Common myeloid progenitor, CD34-positive (primary cell): ENCODE measurements at regions not wholly inside any gene's neighbourhood (a gene's known extent, or its start where the extent isn't known, plus 50 kb on each side); places are given as distances from the start of the nearest gene placed in this dataset.

Source experiments
- CTCF ChIA-PET: fragments of 350-600 bp; sonication (Branson Sonifier 250); formaldehyde crosslinking; loops from one replicate; lab custom pipeline; 2021; ENCODE audit warnings: antibody characterized with exemption; lab: Charles Lee
- POLR2A ChIA-PET: fragments of 350-600 bp; sonication (Branson Sonifier 250); formaldehyde crosslinking; loops from one replicate; lab custom pipeline; 2021; ENCODE audit warnings: antibody characterized with exemption; lab: Charles Lee
- DNase-seq, 3 donors: peaks; one replicate each; pipeline versions ENCODE4 v3.0.0 to v3.0.0-alpha.2; 2013
- H3K27ac ChIP-seq, 2 experiments: 1 replicate in 1 of 2; 2 replicates in 1 of 2; pipeline ENCODE4 v1.7.0; 2013; ENCODE audit warnings: inconsistent platforms in 2 of 2, low read length in 2 of 2, mild to moderate bottlenecking in 2 of 2, low read depth in 1 of 2, moderate library complexity in 1 of 2; ENCODE audit not compliant: severe bottlenecking in 2 of 2, insufficient read depth in 1 of 2, poor library complexity in 1 of 2
- H3K27me3 ChIP-seq, 5 experiments: replicated peaks in 2 of 5; 1 replicate in 3 of 5; 2 replicates in 2 of 5; pipeline versions ENCODE4 v1.6.1 to v1.7.0; 2013; ENCODE audit warnings: low read length in 4 of 5, mild to moderate bottlenecking in 2 of 5, moderate library complexity in 2 of 5, inconsistent platforms in 1 of 5; ENCODE audit not compliant: insufficient read depth in 5 of 5, control insufficient read depth in 4 of 5
- H3K36me3 ChIP-seq, 4 experiments: 1 replicate in 2 of 4; 2 replicates in 2 of 4; pipeline versions ENCODE4 v1.6.1 to v1.7.0; 2013; ENCODE audit warnings: low read length in 3 of 4, control low read depth in 1 of 4, mild to moderate bottlenecking in 1 of 4; ENCODE audit not compliant: control insufficient read depth in 4 of 4, insufficient read depth in 4 of 4
- H3K4me1 ChIP-seq, 4 experiments: 1 replicate in 3 of 4; 2 replicates in 1 of 4; pipeline versions ENCODE4 v1.6.1 to v1.7.1; 2013; ENCODE audit warnings: low read length in 3 of 4, mild to moderate bottlenecking in 3 of 4, control low read depth in 1 of 4, inconsistent platforms in 1 of 4, moderate library complexity in 1 of 4; ENCODE audit not compliant: control insufficient read depth in 4 of 4, insufficient read depth in 4 of 4; ENCODE audit errors: control extremely low read depth in 1 of 4
- H3K4me3 ChIP-seq, 7 experiments: 1 replicate in 4 of 7; 2 replicates in 3 of 7; pipeline versions ENCODE4 v1.5.1 to v1.7.0; 2013; ENCODE audit warnings: mild to moderate bottlenecking in 7 of 7, low read length in 6 of 7, moderate library complexity in 6 of 7, inconsistent platforms in 2 of 7, low read depth in 2 of 7, control low read depth in 1 of 7; ENCODE audit not compliant: insufficient read depth in 4 of 7, control insufficient read depth in 1 of 7; ENCODE audit errors: extremely low read depth in 1 of 7
- H3K9me3 ChIP-seq, 5 experiments: 1 replicate in 4 of 5; 2 replicates in 1 of 5; pipeline versions ENCODE4 v1.6.1 to v1.7.1; 2013; ENCODE audit warnings: low read length in 4 of 5, mild to moderate bottlenecking in 2 of 5, inconsistent platforms in 1 of 5, low read depth in 1 of 5, moderate library complexity in 1 of 5; ENCODE audit not compliant: control insufficient read depth in 4 of 5, insufficient read depth in 2 of 5; ENCODE audit errors: control extremely low read depth in 1 of 5
- WGBS: methylation state at CpG from one replicate; pipeline ENCODE4 v1.1.5; 2013; ENCODE audit not compliant: insufficient coverage; 5-methylcytosine and 5-hydroxymethylcytosine counted together

DNA sequence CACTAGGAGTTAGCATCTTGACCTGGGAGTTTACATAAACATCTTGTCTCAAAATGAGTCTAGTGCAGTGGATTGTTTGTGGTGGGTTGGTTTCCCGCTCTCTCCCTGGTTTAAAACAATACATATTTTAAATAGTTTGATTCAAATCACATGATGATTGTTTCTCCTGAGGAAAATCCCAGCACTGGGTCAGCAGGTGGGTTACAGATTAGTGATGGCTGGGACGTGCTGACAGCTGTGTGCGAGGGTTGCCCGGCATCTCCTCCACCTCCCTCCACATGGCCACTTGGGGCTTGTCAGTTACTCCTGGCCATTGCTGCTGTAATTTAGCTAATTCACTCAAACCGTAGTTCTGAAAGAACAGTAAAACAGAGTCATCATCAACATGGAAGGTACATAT lies 306.4 kb upstream of the CITED2 start:
- H3K27ac ChIP-seq: no peak overlapping the region
- no peaks in the 10 kb centered on the region for H3K36me3 ChIP-seq
- DNase-seq: no peak
- H3K9me3 ChIP-seq: no peaks in the 10 kb centered on the region
- CTCF ChIA-PET: no interaction called here
- WGBS: 100% methylated on average over 1 of the region's 5 CpGs
- H3K27me3 ChIP-seq: no peaks in the 10 kb centered on the region
- no peak overlapping the region for H3K4me3 ChIP-seq
- POLR2A ChIA-PET: no interaction called here
- no peaks in the 10 kb centered on the region for H3K4me1 ChIP-seq

DNA sequence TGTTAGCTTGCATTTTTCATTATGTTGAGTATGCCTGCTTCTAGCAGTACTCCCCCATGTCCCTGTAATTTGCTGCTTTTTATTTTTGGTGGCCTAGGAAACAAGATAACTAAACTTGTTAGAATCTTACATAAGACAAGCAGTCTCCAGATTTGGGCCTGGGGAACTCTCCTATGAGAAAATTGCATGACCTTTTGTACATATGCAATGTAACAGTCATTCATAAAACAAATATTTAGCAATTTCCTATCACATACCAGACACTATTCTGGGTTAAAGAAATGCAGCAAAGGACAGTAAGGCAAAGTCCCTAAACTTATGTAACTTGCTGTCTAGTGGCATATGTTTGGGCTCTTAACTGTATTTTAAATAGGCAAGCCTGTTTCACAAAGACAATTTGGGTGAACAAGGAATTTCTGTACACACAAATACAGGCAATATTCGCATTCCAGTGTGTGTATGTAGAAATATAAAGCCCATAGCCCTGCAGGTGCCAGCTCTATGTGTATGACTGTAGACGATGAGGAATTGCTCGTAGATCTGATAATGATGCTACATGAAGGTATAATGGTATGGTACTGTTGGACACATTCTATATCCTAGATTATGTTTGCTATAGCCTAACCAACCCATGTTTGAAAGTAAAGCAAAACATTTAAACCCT lies 305.2 kb upstream of the CITED2 start:
- Histone ChIP-seq H3K4me1 (no peaks in the 10 kb centered on the region), H3K27me3 (no peaks in the 10 kb centered on the region), H3K9me3 (no peaks in the 10 kb centered on the region), H3K4me3 (no peak overlapping the region), H3K27ac (no peak overlapping the region), H3K36me3 (no peaks in the 10 kb centered on the region)
- no CpG with 5 or more reads among the region's 3 CpGs for WGBS
- no peak for DNase-seq
- CTCF ChIA-PET: no interaction called here
- POLR2A ChIA-PET: interaction anchor here (1.8 kb wide), 1 partner anchor 14 kb away, joined by 4 read pairs; no protein-coding TSS in a partner anchor

DNA sequence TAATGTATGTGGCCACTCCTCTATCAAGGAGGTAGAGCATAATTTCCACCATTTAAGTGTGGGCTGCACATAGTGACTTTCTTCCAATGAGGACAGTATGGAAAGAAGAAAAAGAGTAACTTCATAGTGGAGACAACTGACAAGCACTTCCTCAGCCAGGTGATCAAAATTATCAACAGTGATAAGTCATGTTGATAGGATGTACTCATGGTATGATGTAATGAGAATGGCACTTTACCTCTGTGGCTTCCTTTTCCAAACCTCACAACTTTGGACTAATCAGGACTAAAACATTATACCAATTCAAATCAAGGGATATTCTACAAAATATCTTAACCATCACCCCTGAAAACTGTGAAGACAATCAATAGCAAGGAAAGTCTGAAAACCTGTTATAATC lies 302.3 kb upstream of the CITED2 start:
- no peaks in the 10 kb centered on the region for H3K36me3 ChIP-seq
- no peak overlapping the region for H3K27ac ChIP-seq
- no peaks in the 10 kb centered on the region for H3K4me1 ChIP-seq
- CTCF ChIA-PET: no interaction called here
- POLR2A ChIA-PET: no interaction called here
- no peak overlapping the region for H3K4me3 ChIP-seq
- DNase-seq: no peak
- no peaks in the 10 kb centered on the region for H3K27me3 ChIP-seq
- H3K9me3 ChIP-seq: no peaks in the 10 kb centered on the region

DNA sequence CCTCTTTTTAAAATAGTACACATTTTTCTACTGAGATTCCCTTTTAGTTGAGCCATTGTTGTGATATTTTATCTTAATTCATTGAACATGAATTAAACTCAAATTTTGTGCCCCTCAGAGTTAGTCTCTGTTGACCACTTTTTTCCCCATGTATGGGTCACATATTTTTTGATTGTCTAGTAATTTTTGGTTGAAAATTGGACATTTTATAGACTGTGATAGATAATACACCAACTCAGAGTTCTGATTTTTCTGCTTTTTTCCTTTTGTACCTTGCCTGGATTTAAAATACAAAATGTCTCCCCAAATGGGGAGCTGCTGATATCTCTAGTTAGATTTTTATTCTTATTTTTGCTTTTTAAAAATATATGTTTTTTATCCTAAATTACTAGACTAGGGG lies 291.8 kb upstream of the CITED2 start:
- H3K4me3 ChIP-seq: no peak overlapping the region
- no peaks in the 10 kb centered on the region for H3K36me3 ChIP-seq
- ChIA-PET POLR2A (no interaction called here), CTCF (no interaction called here)
- H3K4me1 ChIP-seq: no peaks in the 10 kb centered on the region
- H3K9me3 ChIP-seq: peaks cover 0 to 24% (median 3%) of the 10 kb centered on the region in 5 experiments
- H3K27me3 ChIP-seq: no peaks in the 10 kb centered on the region
- no peak overlapping the region for H3K27ac ChIP-seq
- DNase-seq: no peak

DNA sequence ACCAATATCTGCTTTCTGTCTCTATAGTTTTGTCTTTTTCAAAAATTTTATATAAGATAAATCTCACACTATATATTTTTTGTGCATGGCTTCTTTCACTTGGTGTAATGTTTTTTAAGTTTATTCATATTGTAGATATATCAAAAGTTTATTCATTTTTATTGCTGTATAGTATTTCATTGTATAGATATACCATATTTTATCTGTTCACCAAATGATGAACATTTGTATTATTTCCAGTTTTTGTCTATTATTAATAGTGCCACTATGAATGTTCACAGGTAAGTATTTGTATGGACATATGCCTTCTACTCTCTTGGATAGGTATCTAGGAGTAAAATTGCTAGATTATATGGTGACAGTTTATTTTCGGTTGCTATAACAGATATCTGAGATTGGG lies 289.5 kb upstream of the CITED2 start:
- Histone ChIP-seq H3K4me3 (no peak overlapping the region), H3K9me3 (peaks cover 0 to 19% (median 3%) of the 10 kb centered on the region in 5 experiments), H3K4me1 (no peaks in the 10 kb centered on the region), H3K36me3 (no peaks in the 10 kb centered on the region), H3K27me3 (no peaks in the 10 kb centered on the region), H3K27ac (no peak overlapping the region)
- ChIA-PET CTCF (no interaction called here), POLR2A (no interaction called here)
- no peak for DNase-seq
- WGBS: 100% methylated on average over 1 of the region's 1 CpG

DNA sequence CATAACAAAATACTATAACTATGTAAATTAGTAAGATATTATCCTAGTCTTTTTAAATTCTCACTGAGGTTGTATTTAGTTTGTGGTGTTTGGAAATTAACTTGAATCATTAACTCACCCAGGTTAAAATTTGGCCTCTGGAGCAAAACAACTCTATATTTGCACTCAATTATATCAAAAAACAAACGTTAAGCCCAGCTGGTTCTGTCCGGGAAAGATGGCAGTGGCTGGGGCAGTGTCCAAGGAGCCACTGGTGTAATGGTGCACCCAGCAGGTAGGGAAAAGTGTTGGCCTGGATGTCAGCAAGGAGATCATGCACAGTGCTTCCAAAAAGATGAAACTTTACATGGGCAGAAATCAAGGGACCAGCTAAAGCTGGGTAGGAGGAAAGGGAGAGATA lies 285.3 kb upstream of the CITED2 start:
- H3K27ac ChIP-seq: no peak overlapping the region
- H3K27me3 ChIP-seq: no peaks in the 10 kb centered on the region
- no peak for DNase-seq
- ChIA-PET CTCF (no interaction called here), POLR2A (no interaction called here)
- WGBS: 100% methylated on average over 1 of the region's 2 CpGs
- H3K9me3 ChIP-seq: peaks cover 0 to 6% (median 3%) of the 10 kb centered on the region in 5 experiments
- H3K36me3 ChIP-seq: no peaks in the 10 kb centered on the region
- no peaks in the 10 kb centered on the region for H3K4me1 ChIP-seq
- H3K4me3 ChIP-seq: no peak overlapping the region

DNA sequence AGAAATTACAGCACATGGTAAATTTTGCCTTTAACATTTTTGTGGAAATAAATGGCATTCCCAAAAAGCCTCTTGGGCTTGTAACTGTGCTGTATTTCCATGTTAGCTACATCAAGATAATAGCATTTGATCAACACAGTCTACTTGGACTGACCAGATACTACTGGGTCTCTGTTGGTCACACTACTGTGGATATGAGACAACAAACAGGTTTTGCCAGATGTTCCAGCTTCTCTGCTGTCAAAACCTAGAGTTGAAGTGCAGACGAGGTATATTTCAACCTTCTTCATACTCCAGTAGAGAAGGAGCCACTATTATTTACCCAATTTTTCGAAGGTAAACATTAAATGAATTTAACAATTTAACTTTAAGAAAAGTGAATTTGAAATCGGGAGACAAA lies 284.7 kb upstream of the CITED2 start:
- Histone ChIP-seq H3K27me3 (no peaks in the 10 kb centered on the region), H3K9me3 (peaks cover 0 to 3% (median under 1%) of the 10 kb centered on the region in 5 experiments), H3K36me3 (no peaks in the 10 kb centered on the region), H3K4me1 (no peaks in the 10 kb centered on the region), H3K4me3 (no peak overlapping the region), H3K27ac (no peak overlapping the region)
- POLR2A ChIA-PET: no interaction called here
- no peak for DNase-seq
- CTCF ChIA-PET: no interaction called here
- WGBS: 100% methylated on average over 1 of the region's 3 CpGs
